Hepatocyte (in vitro differentiated cells): ENCODE measurements at regions not wholly inside any gene's neighbourhood (a gene's known extent, or its start where the extent isn't known, plus 50 kb on each side); places are given as distances from the start of the nearest gene placed in this dataset.
"Not testable (repeated sequence)": the region's sequence is repeated elsewhere in the genome, so short reads cannot be mapped to it uniquely, and the experiment has no call there.

Experiments
- EZH2 ChIP-seq: fragments of 200-600 bp; sonication (generic); IDR thresholded peaks from 2 replicates; pipeline ENCODE4 v1.6.1; 2016; ENCODE audit warnings: antibody characterized with exemption, mild to moderate bottlenecking, borderline replicate concordance
- TF ChIP-seq, protein P1 (sequence below): fragments of 200-600 bp; sonication (generic); IDR thresholded peaks from 2 replicates; pipeline ENCODE4 v1.5.1; 2016; ENCODE audit warnings: antibody characterized with exemption, mild to moderate bottlenecking; ENCODE audit not compliant: poor library complexity

DNA sequence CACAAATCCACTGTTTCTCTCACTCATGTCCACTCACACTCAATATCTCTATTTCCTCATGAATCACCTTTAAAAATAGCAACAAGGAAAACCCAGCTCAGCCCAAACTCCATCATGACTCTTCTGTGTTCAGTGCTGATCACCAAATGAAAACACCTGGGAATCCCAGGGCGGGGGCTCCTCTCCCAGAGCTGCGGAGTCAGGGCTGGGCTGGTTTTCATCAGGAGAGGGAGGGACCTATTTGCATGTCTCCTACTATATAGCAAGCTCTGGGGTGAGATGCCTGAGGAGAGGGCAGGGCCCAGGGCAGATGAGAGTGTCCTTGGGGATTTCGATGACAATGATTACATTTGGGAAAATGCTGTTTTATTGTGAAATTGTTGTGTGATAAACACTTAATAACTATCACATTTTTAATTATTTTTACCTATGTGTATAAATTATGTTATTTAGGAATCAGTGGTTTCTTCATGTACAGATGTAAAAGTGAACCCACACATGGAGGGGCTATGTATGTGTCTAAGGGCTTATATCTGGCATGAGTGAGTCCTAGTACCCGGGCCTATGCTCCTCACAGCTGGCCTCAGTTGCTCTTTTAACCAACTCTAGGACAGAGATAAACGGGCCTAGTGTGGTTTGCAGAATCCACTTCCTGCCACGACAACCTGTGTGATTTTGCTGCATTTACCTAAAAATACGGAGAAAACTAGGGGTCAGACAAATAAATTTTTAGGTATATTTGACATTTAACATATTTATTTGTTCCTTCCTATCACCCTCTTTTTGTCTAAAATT is 1131.9 kb downstream of the TMEM121 start:
- TF ChIP-seq, protein P1, sequence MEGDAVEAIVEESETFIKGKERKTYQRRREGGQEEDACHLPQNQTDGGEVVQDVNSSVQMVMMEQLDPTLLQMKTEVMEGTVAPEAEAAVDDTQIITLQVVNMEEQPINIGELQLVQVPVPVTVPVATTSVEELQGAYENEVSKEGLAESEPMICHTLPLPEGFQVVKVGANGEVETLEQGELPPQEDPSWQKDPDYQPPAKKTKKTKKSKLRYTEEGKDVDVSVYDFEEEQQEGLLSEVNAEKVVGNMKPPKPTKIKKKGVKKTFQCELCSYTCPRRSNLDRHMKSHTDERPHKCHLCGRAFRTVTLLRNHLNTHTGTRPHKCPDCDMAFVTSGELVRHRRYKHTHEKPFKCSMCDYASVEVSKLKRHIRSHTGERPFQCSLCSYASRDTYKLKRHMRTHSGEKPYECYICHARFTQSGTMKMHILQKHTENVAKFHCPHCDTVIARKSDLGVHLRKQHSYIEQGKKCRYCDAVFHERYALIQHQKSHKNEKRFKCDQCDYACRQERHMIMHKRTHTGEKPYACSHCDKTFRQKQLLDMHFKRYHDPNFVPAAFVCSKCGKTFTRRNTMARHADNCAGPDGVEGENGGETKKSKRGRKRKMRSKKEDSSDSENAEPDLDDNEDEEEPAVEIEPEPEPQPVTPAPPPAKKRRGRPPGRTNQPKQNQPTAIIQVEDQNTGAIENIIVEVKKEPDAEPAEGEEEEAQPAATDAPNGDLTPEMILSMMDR: not testable (repeated sequence)
- not testable (repeated sequence) for TF ChIP-seq EZH2
